Ascending aorta (tissue), 2 donors: ENCODE measurements at regions not wholly inside any gene's neighbourhood (a gene's known extent, or its start where the extent isn't known, plus 50 kb on each side); places are given as distances from the start of the nearest gene placed in this dataset.
"Not testable (repeated sequence)": the region's sequence is repeated elsewhere in the genome, so short reads cannot be mapped to it uniquely, and the experiment has no call there.

Source experiments
- DNase-seq, 2 donors: peaks; one replicate each; pipeline ENCODE4 v3.0.0-alpha.2; 2019; ENCODE audit warnings: low spot score in 2 of 2
- H3K27ac ChIP-seq, 2 donors: fragments of 200-600 bp; sonication (generic); one replicate each; pipeline ENCODE4 v1.5.1; 2016 to 2017; ENCODE audit warnings: mild to moderate bottlenecking in 1 of 2
- H3K27me3 ChIP-seq: fragments of 200-600 bp; sonication (generic); one replicate; pipeline ENCODE4 v1.5.1; 2017
- H3K36me3 ChIP-seq, 2 donors: fragments of 200-600 bp; sonication (generic); one replicate each; pipeline ENCODE4 v1.5.1; 2016
- H3K4me1 ChIP-seq, 2 donors: fragments of 200-600 bp; sonication (generic); one replicate each; pipeline ENCODE4 v1.5.1; 2016 to 2017; ENCODE audit warnings: mild to moderate bottlenecking in 1 of 2
- H3K4me3 ChIP-seq, 2 donors: fragments of 200-600 bp; sonication (generic); one replicate each; pipeline ENCODE4 v1.5.1; 2016 to 2017; ENCODE audit warnings: mild to moderate bottlenecking in 1 of 2
- H3K9me3 ChIP-seq, 2 donors: fragments of 200-600 bp; sonication (generic); one replicate each; pipeline ENCODE4 v1.5.1; 2016
- intact Hi-C: fragments of 100-400 bp; cut with DNase I; formaldehyde crosslinking; loops from one replicate; pipeline ENCODE4 v1.15.1; 2023
- TF ChIP-seq, protein P1 (sequence below), 3 experiments: fragments of 200-600 bp in 2 of 3; fragments of 450-650 bp in 1 of 3; sonication (generic) in 2 of 3; IDR thresholded peaks; one replicate each; pipeline ENCODE4 v1.5.1; 2016 to 2019; ENCODE audit warnings: antibody characterized with exemption in 3 of 3, mild to moderate bottlenecking in 1 of 3, moderate library complexity in 1 of 3

- H3K27me3 ChIP-seq: no peaks in the 10 kb centered on the region
- H3K4me1 ChIP-seq: no peaks in the 10 kb centered on the region
- peaks cover 0 to 12% of the 10 kb centered on the region in 2 donors for H3K9me3 ChIP-seq
- no peaks in the 10 kb centered on the region for H3K36me3 ChIP-seq
- H3K27ac ChIP-seq: no peak overlapping the region
- TF ChIP-seq, protein P1, sequence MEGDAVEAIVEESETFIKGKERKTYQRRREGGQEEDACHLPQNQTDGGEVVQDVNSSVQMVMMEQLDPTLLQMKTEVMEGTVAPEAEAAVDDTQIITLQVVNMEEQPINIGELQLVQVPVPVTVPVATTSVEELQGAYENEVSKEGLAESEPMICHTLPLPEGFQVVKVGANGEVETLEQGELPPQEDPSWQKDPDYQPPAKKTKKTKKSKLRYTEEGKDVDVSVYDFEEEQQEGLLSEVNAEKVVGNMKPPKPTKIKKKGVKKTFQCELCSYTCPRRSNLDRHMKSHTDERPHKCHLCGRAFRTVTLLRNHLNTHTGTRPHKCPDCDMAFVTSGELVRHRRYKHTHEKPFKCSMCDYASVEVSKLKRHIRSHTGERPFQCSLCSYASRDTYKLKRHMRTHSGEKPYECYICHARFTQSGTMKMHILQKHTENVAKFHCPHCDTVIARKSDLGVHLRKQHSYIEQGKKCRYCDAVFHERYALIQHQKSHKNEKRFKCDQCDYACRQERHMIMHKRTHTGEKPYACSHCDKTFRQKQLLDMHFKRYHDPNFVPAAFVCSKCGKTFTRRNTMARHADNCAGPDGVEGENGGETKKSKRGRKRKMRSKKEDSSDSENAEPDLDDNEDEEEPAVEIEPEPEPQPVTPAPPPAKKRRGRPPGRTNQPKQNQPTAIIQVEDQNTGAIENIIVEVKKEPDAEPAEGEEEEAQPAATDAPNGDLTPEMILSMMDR (IDR thresholded peaks at IDR 0.05): no peak
- intact Hi-C loops: no loop called here
- no peak overlapping the region for H3K4me3 ChIP-seq
- DNase-seq: no peak
These were observed 192.7 kb upstream of the ADAMTSL1 start for GRCh38 chr9:18281291-18281690.

DNA sequence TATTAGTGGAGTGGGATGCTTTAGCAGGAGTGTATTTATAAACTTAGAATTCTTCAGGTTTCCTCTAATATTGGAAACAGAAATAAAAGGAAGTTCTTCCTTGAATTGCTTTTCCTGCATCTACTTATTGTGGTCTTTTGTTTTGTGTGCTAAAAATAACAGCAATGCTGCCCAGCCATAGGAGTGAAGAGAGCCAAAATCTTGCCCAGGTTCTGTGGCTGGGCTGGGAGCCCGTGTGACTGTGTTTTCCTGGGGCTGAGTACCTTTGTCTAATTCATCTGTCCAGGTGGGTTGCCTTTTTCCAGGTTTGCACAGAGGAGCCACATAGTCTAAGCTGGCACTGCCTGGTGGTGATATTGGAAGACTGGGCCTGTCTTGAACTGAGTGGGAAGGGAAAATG, 179.7 kb upstream of the ADAMTSL1 start:
- Histone ChIP-seq H3K9me3 (no peaks in the 10 kb centered on the region), H3K4me3 (no peak overlapping the region), H3K36me3 (no peaks in the 10 kb centered on the region), H3K27me3 (no peaks in the 10 kb centered on the region), H3K27ac (no peak overlapping the region), H3K4me1 (peaks cover 0 to 10% of the 10 kb centered on the region in 2 donors)
- intact Hi-C loops: no loop called here
- no peak for DNase-seq
- TF ChIP-seq, protein P1 (IDR thresholded peaks at IDR 0.05): no peak

DNA sequence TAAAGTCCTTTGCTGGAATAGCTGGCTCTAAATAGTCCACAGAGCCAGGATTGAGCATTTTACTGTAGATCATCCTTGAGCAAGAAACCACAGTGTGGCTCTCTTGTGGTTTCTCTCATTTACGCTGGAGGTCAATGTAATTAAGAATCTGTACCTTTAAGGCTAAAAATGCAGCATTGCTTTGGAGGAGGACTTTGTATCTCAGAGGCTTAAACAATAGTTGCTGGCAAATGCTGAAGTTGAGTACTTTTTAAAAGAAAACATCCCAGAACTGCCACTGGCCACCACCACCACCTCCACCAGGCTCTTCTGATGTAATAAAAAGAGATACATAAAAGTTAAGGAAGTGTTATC, 177.3 kb upstream of the ADAMTSL1 start:
- peak overlapping the region in 1 of 2 donors; percentile 51 for H3K4me3 ChIP-seq
- intact Hi-C loops: loop anchor here (5.0 kb wide), 1 partner anchor 39 kb away; no protein-coding TSS in a partner anchor
- TF ChIP-seq, protein P1 (IDR thresholded peaks at IDR 0.05): no peak
- peak overlapping the region; percentile 45 to 51 for H3K27ac ChIP-seq
- DNase-seq: no peak
- peaks cover 0 to 10% of the 10 kb centered on the region in 2 donors for H3K4me1 ChIP-seq
- H3K36me3 ChIP-seq: no peaks in the 10 kb centered on the region
- no peaks in the 10 kb centered on the region for H3K9me3 ChIP-seq
- no peaks in the 10 kb centered on the region for H3K27me3 ChIP-seq

GRCh38 chr9:18297056-18297841, 176.7 kb upstream of the ADAMTSL1 start:
- Histone ChIP-seq H3K27ac (peak overlapping the region; percentile 45 to 51), H3K27me3 (no peaks in the 10 kb centered on the region), H3K36me3 (no peaks in the 10 kb centered on the region), H3K4me1 (peaks cover 0 to 10% of the 10 kb centered on the region in 2 donors), H3K4me3 (peak overlapping the region in 1 of 2 donors; percentile 51), H3K9me3 (no peaks in the 10 kb centered on the region)
- no peak for DNase-seq
- intact Hi-C loops: loop anchor here (5.0 kb wide), 1 partner anchor 40 kb away; no protein-coding TSS in a partner anchor
- TF ChIP-seq, protein P1 (IDR thresholded peaks at IDR 0.05): no peak

DNA sequence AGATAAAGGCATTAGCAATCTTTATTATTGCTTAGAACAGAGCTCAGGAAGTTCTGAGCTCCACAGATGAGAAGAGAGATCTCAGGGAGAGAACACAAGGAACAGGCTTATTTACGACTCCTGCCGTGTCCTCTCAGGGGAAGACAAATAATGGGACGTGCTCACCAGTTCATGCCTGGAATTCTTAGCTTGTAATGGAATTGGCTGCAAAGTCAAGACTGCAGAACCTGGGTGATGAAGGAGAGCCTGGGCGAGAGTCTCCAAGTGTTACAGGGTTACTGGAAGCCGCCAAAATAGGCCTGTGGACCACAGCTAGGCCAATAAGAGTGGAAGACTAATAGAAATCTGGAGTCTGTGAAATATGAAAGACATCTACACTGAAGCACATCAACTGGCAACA, 174.5 kb upstream of the ADAMTSL1 start:
- Histone ChIP-seq H3K36me3 (no peaks in the 10 kb centered on the region), H3K4me3 (no peak overlapping the region), H3K4me1 (peaks cover 0 to 10% of the 10 kb centered on the region in 2 donors), H3K27ac (no peak overlapping the region), H3K9me3 (no peaks in the 10 kb centered on the region), H3K27me3 (no peaks in the 10 kb centered on the region)
- no peak for DNase-seq
- intact Hi-C loops: loop anchor here (5.0 kb wide), 1 partner anchor 42 kb away; no protein-coding TSS in a partner anchor
- TF ChIP-seq, protein P1 (IDR thresholded peaks at IDR 0.05): no peak

DNA sequence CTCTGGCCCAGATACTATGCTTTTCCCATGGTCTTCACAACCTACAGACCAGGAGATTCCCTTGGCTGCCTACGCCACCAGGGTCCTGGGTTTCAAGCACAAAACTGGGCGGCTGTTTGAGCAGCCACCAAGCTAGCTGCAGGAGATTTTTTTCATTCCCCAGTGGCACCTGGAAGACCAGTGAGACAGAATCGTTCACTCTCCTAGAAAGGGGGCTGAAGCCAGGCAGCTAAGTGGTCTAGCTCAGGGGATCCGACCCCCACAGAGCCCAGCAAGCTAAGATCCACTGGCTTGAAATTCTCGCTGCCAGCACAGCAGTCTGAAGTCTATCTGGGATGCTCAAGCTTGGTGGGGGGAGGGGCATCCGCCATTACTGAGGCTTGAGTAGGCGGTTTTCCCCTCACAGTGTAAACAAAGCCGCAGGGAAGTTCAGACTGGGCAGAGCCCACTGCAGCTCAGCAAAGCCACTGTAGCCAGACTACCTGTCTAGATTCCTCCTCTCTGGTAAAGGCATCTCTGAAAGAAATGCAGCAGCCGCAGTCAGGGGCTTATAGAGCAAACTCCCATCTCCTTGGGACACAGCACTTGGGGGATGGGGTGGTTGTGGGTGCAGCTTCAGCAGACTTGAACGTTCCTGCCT, 168.7 kb upstream of the ADAMTSL1 start:
- H3K4me3 ChIP-seq, H3K4me1 ChIP-seq, H3K36me3 ChIP-seq, H3K27ac ChIP-seq, intact Hi-C loops, H3K9me3 ChIP-seq, H3K27me3 ChIP-seq, DNase-seq: not testable (repeated sequence)
